ENCODE measurements at regions not wholly inside any gene's neighbourhood (a gene's known extent, or its start where the extent isn't known, plus 50 kb on each side); places are given as distances from the start of the nearest gene placed in this dataset.

DNA sequence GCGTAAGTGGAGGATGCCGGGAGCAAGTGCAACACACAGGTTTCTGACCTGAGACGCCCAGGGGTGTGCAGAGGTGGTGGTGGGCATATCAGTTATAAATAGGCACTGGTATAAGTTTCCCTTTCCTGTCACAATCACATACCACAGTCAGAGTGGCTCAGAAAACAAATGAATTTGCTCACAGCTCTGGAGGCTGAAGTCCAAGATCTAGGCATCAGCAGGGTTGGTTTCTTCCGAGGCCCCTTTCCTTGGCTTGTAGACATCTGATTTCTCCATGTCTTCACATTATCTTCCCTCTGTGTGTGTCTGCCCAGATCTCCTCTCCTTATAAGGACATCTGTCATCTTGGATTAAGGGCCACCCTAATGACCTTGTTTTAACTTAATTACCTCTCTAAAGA lies 250.5 kb upstream of the TNRC6C start:
- Histone ChIP-seq H3K27ac (no peak overlapping the region), H3K36me3 (no peaks in the 10 kb centered on the region), H3K27me3 (no peaks in the 10 kb centered on the region), H3K4me3 (no peak overlapping the region), H3K9me3 (no peaks in the 10 kb centered on the region), H3K4me1 (no peaks in the 10 kb centered on the region)
- intact Hi-C loops (cut with DNase I) = no loop called here
- no peak for ATAC-seq
- no peak for DNase-seq
- TF ChIP-seq, protein P1, sequence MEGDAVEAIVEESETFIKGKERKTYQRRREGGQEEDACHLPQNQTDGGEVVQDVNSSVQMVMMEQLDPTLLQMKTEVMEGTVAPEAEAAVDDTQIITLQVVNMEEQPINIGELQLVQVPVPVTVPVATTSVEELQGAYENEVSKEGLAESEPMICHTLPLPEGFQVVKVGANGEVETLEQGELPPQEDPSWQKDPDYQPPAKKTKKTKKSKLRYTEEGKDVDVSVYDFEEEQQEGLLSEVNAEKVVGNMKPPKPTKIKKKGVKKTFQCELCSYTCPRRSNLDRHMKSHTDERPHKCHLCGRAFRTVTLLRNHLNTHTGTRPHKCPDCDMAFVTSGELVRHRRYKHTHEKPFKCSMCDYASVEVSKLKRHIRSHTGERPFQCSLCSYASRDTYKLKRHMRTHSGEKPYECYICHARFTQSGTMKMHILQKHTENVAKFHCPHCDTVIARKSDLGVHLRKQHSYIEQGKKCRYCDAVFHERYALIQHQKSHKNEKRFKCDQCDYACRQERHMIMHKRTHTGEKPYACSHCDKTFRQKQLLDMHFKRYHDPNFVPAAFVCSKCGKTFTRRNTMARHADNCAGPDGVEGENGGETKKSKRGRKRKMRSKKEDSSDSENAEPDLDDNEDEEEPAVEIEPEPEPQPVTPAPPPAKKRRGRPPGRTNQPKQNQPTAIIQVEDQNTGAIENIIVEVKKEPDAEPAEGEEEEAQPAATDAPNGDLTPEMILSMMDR (IDR thresholded peaks at IDR 0.05) = no peak
- no peak for FAIRE-seq
- WGBS, 2 donors = 68 to 73% methylated on average over 4 of the region's 4 CpGs

DNA sequence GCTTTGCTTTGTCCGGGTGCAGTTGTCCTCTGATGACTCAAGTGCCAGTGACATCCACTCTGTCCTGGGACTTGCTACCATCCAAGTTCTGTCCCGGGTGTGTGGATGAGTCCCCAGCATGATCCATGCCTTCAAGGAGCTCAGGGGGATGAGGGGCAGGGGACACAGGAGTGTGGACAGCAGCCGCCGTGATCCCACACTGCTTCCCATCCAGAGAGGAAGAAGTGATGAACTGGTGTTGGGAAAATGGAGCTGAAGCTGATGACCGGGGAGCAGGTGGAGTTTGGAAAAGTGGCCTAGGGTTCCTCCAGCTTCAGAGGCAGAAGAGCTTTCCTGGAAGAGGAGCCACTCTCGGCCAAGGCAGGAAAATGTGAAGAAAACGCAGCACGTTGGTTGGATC lies 249.6 kb upstream of the TNRC6C start:
- Histone ChIP-seq H3K4me3 (no peak overlapping the region), H3K36me3 (no peaks in the 10 kb centered on the region), H3K27ac (no peak overlapping the region), H3K27me3 (no peaks in the 10 kb centered on the region), H3K4me1 (no peaks in the 10 kb centered on the region), H3K9me3 (peaks cover 0 to under 1% (median 0%) of the 10 kb centered on the region in 4 donors)
- TF ChIP-seq, protein P1 (IDR thresholded peaks at IDR 0.05) = no peak
- no peak for FAIRE-seq
- no peak for ATAC-seq
- DNase-seq = no peak
- intact Hi-C loops (cut with DNase I) = no loop called here
- WGBS, 2 donors = 50 to 57% methylated on average over 8 of the region's 8 CpGs

DNA sequence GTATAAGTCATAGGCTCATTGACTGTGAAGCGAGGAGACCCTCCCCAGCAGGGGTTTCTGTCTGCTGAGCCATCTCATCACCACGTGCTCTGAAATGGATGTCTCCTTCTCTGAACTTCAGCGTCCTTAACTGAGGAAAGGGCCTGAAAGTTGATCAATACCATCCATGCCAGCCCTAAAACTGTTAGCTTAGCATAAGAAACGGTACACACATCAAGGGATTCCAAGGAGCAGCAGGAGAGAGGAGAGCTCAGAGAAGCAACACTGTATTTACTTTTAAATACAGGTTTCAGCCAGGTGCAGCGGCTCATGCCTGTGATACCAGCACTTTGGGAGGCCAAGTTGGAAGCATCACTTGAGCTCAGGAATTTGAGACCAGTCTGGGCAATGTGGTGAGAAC lies 248.9 kb upstream of the TNRC6C start:
- 36 to 48% methylated on average over 5 of the region's 5 CpGs for WGBS, 2 donors
- Histone ChIP-seq H3K9me3 (peaks cover 0 to 4% (median 0%) of the 10 kb centered on the region in 4 donors), H3K27me3 (no peaks in the 10 kb centered on the region), H3K4me3 (no peak overlapping the region), H3K36me3 (no peaks in the 10 kb centered on the region), H3K4me1 (no peaks in the 10 kb centered on the region), H3K27ac (no peak overlapping the region)
- ATAC-seq (no peak), FAIRE-seq (no peak), DNase-seq (no peak)
- TF ChIP-seq, protein P1 (IDR thresholded peaks at IDR 0.05) = no peak
- intact Hi-C loops (cut with DNase I) = no loop called here

DNA sequence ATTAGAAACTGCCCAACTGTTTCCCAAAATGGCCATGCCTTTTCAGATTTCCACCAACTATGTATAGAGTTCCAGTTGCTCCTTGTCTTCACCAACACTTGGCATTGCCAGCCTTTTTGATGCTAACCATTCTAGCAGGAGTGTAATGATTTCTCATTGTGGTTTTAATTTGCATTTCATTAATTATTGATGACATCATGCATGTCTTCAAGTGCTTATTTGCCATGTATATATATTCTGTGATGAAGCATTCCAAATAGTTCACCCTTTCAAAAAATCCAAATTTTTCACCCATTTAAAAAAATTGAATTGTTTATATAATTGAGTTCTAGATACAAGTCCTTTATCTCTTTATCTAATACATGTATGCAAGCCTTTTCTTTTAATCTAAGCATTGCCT lies 245.9 kb upstream of the TNRC6C start:
- DNase-seq = no peak
- Histone ChIP-seq H3K27me3 (no peaks in the 10 kb centered on the region), H3K4me1 (no peaks in the 10 kb centered on the region), H3K36me3 (no peaks in the 10 kb centered on the region), H3K9me3 (peaks cover 0 to 4% (median 0%) of the 10 kb centered on the region in 4 donors), H3K4me3 (no peak overlapping the region), H3K27ac (no peak overlapping the region)
- ATAC-seq = no peak
- intact Hi-C loops (cut with DNase I) = no loop called here
- TF ChIP-seq, protein P1 (IDR thresholded peaks at IDR 0.05) = no peak
- no peak for FAIRE-seq

DNA sequence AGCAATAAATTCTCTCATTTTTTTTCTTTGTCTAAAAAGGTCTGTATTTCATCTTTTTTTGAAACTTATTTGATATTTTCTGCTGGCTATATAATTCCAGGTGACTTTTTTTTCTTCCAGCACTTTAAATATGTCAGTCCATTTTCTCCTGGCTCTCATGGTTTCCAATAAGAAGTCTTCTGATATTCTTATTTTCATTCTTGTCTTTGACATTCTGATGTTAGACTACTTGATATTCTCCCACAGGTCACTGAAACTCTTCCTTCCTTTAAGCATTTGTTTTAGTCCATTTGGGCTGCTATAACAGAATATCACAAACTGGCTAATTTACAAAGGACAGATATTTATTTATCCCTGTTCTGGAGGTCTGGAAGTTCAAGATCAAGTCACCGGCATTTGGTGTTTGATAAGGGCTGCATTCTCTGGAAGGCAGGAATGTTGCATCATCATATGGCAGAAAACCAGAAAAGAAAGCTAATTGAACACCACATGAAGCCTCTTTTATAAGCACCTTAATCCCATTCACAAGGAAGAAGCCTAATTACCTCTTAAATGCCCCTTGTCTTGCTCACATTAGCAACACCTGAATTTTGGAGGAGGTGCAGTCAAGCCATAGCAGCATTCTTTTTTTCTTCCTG lies 242.1 kb upstream of the TNRC6C start:
- DNase-seq (no peak), ATAC-seq (no peak), FAIRE-seq (no peak)
- TF ChIP-seq, protein P1 (IDR thresholded peaks at IDR 0.05) = no peak
- H3K4me3 ChIP-seq = no peak overlapping the region
- no peaks in the 10 kb centered on the region for H3K4me1 ChIP-seq
- no peaks in the 10 kb centered on the region for H3K36me3 ChIP-seq
- intact Hi-C loops (cut with DNase I) = no loop called here
- peaks cover 0 to 4% (median 0%) of the 10 kb centered on the region in 4 donors for H3K9me3 ChIP-seq
- H3K27me3 ChIP-seq = no peaks in the 10 kb centered on the region
- WGBS, 2 donors = 8 to 14% methylated on average over 1 of the region's 1 CpG
- H3K27ac ChIP-seq = no peak overlapping the region

Data from pancreas (tissue), 10 donors.